Brain microvascular endothelial cell (primary cell): ENCODE measurements at regions not wholly inside any gene's neighbourhood (a gene's known extent, or its start where the extent isn't known, plus 50 kb on each side); places are given as distances from the start of the nearest gene placed in this dataset.

Experiments
- DNase-seq: peaks from one replicate; pipeline ENCODE4 v3.0.0-alpha.2; 2020
- H3K27ac ChIP-seq: fragments of 250-450 bp; sonication (Bioruptor Pico); 2 replicates; pipeline ENCODE4 v1.5.1; 2020; ENCODE audit warnings: mild to moderate bottlenecking, moderate library complexity
- H3K27me3 ChIP-seq: fragments of 250-450 bp; sonication (Bioruptor Pico); replicated peaks from 2 replicates; pipeline ENCODE4 v1.5.1; 2020; ENCODE audit warnings: mild to moderate bottlenecking
- H3K36me3 ChIP-seq: fragments of 250-450 bp; sonication (Bioruptor Pico); replicated peaks from 2 replicates; pipeline ENCODE4 v1.5.1; 2020; ENCODE audit warnings: mild to moderate bottlenecking
- H3K4me3 ChIP-seq: 2 replicates; pipeline ENCODE4 v1.5.1; 2011; ENCODE audit warnings: low read depth, mild to moderate bottlenecking, control low read depth, low read length, moderate library complexity
- CTCF ChIP-seq: IDR thresholded peaks from 2 replicates; pipeline ENCODE4 v1.5.1; 2011; ENCODE audit warnings: low read depth, mild to moderate bottlenecking, moderate library complexity, low read length, control low read depth, inconsistent platforms; ENCODE audit errors: missing control alignments
- in situ Hi-C: cut with HindIII; loops from 2 replicates; pipeline ENCODE4 v1.10.0; 2017; ENCODE audit warnings: low sequenced_read_pairs, low pct_ligation_motif_present

- no peak for DNase-seq
- Histone ChIP-seq H3K27me3 (no peaks in the 10 kb centered on the region), H3K36me3 (no peaks in the 10 kb centered on the region), H3K27ac (no peak overlapping the region), H3K4me3 (no peak overlapping the region)
- TF ChIP-seq CTCF, result no peak
- in situ Hi-C loops, result no loop called here
Measured at GRCh38 chr13:69553976-69554375, 553.6 kb upstream of the ATXN8OS start.

- TF ChIP-seq CTCF, result no peak
Measured at GRCh38 chr13:69551193-69551592, 556.4 kb upstream of the ATXN8OS start.

GRCh38 chr13:69547780-69548179 is 559.8 kb upstream of the ATXN8OS start:
- H3K36me3 ChIP-seq, result no peaks in the 10 kb centered on the region
- TF ChIP-seq CTCF, result no peak
- no peak overlapping the region for H3K4me3 ChIP-seq
- H3K27me3 ChIP-seq, result no peaks in the 10 kb centered on the region
- in situ Hi-C loops, result no loop called here
- H3K27ac ChIP-seq, result no peak overlapping the region
- no peak for DNase-seq

More at GRCh38 chr13:69551193-69551592, 556.4 kb upstream of the ATXN8OS start:
- Histone ChIP-seq H3K36me3 (no peaks in the 10 kb centered on the region), H3K27me3 (no peaks in the 10 kb centered on the region), H3K4me3 (no peak overlapping the region), H3K27ac (no peak overlapping the region)
- no peak for DNase-seq
- in situ Hi-C loops, result no loop called here

- no peaks in the 10 kb centered on the region for H3K27me3 ChIP-seq
- no peak overlapping the region for H3K4me3 ChIP-seq
- DNase-seq, result no peak
- no peaks in the 10 kb centered on the region for H3K36me3 ChIP-seq
- TF ChIP-seq CTCF, result no peak
- in situ Hi-C loops, result no loop called here
- no peak overlapping the region for H3K27ac ChIP-seq
Measured at GRCh38 chr13:69545551-69545950, 562.1 kb upstream of the ATXN8OS start.

- H3K27me3 ChIP-seq, result no peaks in the 10 kb centered on the region
- H3K36me3 ChIP-seq, result no peaks in the 10 kb centered on the region
- no peak overlapping the region for H3K27ac ChIP-seq
- no peak overlapping the region for H3K4me3 ChIP-seq
- no peak for TF ChIP-seq CTCF
- in situ Hi-C loops, result no loop called here
- DNase-seq, result no peak
Measured at GRCh38 chr13:69524459-69525150, 583.0 kb upstream of the ATXN8OS start.

GRCh38 chr13:69496981-69497380 is 610.6 kb upstream of the ATXN8OS start:
- Histone ChIP-seq H3K36me3 (no peaks in the 10 kb centered on the region), H3K27ac (no peak overlapping the region), H3K27me3 (no peaks in the 10 kb centered on the region), H3K4me3 (no peak overlapping the region)
- in situ Hi-C loops, result no loop called here
- TF ChIP-seq CTCF, result no peak
- no peak for DNase-seq
